ENCODE measurements at regions not wholly inside any gene's neighbourhood (a gene's known extent, or its start where the extent isn't known, plus 50 kb on each side); places are given as distances from the start of the nearest gene placed in this dataset.

DNA sequence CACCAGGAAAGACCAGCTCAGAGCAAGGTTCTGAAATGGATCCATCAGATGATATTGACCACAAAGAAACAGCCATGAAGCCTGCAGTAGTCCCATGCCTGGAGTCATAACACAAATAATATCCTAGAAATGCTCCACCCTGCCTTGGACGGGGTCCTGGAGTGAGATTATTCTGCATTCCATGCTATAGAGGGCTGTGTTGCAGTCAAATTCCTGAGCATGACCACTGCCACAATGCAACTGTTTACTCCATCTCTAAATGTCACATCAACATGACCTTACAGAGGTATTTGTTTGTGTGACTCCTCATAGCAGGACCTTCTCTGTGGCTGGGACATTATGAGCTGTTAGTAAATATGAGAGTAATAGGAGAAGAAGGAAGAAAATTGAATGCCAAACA, 257.5 kb upstream of the TCF21 start:
- no peak for DNase-seq

DNA sequence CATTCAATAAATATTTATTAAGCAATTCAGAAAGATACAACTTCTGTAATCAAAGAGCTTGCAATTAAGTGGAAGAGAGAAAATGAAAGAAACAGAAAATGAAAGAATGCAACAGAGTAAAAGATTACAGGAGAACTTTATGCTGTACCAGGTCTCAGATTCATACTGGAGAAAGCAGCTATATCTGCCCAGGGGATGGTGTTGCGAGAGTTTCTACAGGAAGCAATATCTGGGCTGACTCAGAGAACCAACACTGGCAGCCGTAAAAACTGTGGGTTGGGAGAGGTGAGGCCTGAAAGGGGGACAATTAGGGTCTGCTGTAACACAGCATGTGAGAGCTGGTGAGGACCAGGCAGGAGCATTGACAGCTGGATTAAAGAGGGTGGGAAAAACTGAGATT, 256.7 kb upstream of the TCF21 start:
- no peak for DNase-seq

DNA sequence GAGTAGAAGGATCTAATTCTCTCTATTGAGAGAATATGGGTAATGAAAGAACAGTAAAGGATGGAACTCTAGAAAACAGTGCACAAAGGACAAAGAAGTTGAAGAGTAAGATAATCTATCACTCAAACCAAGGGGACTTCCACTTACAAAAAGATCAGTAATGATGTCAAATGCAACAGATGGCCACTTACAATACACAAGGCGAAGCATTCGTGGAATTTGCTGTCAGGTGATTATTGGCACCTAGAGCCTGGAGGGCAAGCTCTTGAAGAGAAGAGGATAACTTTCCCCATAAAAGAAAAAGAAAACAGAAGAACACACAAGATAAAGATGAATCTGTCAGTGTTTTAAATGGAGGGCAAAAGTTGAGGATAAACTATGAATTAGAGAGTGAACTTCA, 256.0 kb upstream of the TCF21 start:
- DNase-seq, result no peak

DNA sequence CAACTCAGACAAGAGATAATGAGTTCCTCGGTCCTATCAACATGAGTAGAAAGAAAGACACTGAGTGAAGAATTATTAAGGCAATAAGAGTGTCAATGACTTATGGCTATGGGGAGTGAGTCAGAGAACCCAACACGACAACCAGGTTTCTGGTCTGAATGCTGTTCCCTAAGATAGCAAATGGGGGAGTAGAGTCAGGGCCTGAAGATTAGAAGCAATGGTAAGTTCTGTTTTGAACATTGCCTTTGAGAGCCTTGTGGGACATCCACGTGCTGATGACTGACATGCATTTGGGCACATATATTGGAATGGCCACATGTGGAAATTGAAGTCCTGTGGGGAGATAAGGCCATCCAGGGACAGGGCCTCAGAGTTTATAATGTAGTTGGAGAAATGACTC, 254.4 kb upstream of the TCF21 start:
- no peak for DNase-seq

DNA sequence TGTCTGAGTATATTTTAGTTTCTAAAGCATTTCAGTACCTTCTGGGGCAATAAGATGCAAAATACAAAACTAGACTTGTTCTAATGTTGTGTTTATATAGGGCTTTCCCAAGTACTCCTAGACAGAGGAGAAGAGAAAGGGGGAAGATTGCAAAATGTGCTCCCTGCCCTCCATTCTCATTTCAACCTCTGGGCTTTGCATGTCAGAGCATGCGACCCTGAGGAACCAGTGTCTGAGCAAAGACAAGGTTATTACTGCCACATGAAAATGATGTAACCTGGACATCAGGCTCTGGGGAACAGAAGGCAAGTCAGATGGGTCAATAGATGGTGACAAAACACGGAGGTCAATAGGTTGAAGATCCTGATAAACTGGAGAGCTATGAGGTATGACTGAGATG, 253.5 kb upstream of the TCF21 start:
- no peak for DNase-seq

DNA sequence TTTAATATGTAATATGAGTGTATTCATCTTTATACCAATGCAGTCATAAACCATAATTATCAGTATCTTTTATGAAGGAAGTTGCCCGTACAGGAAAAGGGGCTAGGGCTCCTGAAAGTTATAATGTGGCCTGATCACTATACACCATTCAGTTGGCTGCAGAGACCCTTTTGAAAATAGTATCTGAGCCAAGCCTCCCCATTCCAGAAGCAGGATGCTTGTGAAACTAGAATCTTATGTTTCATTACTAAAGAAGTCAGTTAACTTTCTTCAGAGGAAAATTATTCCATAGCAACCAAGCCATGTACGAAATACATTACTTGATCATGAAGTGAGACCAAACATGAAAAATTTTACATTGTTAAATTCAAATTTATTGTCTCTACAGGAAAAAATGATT, 251.5 kb upstream of the TCF21 start:
- DNase-seq, result no peak

DNA sequence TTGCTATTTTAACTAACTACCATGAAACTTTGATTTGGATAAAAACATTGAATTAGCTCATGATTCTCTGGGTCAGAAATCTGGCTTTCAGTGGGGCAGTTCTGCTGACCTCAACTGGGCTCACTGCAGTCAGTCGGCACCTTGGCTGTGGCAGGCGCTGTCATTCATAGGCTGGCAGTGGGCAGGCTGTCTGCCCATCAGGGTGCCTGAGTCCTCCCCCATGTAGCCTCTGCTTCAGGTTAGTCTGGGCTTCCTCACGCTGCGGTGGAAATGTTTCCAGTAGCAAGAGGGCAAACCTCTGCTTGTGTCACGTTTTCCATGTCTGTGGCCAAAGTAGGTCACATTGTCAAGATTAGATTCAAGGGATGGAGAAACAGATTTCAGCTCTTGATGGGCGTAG, 251.0 kb upstream of the TCF21 start:
- no peak for DNase-seq

DNA sequence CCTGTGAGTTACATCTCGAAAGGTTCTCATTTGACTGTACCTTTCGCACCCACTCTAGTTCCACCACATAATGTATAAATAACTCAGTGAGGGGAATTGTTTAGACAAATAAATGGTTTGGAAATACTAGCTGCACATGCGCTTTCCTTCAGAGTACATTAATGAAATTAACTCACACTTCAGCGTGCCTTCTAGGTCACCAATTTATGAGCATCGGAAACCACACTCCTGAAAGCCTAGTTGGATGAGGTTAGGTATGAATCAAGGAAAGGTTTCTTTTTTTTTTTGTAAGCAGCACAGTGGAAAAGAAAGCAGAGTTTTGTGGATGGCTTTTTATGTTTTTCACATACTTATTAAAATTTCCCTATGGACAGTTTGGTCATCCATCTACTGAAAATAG, 247.8 kb upstream of the TCF21 start:
- no peak for DNase-seq

DNA sequence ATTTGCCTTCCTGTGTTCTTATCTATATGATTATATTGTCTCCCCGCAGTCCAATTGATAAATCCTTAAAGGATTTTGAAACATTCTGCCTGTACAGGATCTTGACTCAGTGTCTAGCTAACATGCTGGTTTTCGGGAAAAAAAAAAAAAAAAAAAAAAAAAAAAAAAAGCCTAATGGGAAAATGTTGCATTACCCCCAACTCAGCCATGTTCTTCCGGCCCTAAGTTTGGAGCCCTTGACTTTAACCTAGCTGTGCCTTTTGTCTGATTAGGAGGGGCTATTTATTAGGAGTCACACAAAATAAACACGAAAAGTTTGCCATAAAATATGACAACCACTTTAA, 244.4 kb upstream of the TCF21 start:
- DNase-seq, result no peak

DNA sequence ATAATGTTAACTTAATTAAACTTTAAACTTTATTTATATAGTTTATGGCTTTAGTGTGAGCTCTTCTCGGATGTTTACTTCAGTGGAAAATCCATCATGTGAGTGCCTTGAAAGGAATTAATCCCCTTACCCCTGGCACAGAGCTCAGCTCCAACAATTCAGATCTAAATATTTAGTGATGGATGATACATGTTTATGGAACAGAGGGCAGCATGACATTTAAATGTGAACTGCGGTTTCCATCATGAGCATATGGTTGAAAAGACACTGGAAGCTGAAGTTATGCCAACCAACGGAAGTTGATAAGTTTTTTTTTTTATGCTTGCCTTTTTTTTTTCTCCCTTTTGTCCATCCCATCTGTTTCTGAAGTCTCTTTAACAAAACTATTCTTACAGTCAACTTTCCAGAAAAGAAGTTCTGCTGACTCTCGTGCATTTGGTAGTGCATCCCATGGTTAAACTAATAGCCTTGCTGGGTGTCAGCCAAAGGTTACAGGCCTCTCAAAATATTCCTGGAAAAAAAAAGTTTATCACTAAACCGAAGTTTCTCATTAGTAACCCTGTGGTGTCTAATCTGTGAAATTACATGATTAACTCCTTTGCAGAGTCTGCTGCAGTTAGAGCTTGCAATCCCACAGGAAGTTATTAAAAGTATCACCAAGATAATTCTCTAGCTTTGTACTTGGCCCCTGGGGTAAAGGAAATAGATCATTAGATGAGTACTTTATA, 243.9 kb upstream of the TCF21 start:
- DNase-seq, result no peak

DNA sequence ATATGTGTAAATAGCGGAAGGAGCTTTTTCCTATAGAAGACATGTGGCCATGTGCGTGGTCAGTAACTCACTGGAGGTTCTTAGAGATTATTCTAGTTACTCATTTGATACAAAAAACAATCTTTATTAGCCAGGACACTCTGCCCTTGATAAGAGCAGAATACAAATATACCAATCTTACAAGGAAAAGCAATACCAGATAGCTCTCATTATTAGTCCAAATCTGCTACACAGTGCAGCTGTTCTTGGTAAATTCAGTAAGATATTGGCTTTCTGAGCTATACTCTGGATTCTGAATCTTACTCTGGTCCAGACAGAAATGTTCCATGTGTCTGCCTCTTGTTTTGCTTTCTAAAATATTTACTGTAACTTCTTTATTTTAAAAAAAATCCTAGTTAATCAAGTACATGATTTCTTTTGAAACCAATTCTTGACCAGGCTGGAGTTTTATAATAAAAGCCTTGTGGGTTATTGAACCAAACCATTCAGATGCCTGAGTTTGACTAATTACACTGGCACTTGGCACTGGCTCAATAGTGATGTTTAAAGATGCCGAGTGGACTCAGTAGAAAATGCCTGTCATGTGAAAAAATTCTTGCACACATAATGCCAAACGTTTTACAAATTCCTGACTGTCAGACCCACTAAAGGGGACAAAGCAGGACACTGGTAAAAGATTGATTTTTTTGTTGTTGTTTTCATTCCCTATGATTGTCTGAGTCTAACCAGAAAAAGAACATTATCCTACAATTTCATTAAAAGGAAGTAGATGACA, 242.8 kb upstream of the TCF21 start:
- no peak for DNase-seq

DNA sequence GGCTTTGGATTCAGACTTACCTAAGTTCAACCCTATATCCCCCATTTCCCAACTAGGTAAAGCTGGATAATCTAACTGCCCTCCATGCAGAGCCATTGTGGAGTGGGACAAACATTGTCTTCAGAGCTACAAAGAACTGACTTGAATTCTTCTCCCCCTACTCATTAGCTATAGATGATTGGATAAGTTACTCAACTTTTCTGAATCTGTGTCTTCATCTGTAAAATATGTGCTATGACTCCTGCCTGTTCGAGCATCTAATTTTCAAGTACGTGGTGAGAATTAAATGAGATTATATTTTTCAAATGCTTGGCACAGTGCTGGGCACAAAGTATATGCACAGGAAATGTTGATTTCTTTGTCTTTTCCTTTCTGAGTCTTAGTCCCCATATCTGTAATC, 240.3 kb upstream of the TCF21 start:
- DNase-seq, result no peak

DNA sequence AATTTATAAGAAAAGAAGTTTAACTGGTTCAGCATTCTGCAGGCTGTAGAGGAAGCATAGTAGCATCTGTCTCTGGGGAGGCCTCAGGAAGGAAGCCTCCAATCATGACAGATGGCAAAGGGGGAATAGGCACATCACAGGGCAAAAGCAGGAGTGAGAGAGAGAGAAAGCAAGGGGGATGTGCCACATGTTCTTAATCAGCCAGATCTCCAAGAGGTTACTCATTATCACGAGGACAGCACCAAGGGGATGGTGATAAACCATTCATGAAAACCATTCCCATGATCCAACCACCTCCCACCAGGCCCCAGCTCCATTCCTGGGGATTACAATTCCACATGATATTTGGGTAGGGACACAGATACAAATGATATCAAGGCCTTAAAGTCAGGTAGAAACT, 217.5 kb upstream of the TCF21 start:
- no peak for DNase-seq

DNA sequence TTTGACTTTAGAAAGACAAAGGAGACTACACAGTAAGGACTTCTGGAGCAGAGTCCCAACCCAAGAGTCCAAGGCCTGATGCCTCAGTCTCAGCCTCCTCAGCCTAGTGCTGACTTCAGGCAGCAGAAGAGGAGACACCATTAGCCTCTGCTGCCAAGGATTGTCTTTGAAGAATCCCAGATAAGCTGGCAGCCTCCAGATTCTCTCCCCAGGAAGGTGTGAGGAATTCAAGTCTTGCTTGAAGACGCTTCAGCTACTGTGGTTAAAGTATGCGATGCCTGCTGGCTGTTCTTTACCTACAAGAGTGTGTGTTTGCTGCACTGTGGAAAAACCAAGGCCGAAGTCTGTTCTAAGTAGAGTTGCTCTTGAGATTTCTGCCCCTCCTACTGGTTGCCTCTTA, 215.9 kb upstream of the TCF21 start:
- no peak for DNase-seq

DNA sequence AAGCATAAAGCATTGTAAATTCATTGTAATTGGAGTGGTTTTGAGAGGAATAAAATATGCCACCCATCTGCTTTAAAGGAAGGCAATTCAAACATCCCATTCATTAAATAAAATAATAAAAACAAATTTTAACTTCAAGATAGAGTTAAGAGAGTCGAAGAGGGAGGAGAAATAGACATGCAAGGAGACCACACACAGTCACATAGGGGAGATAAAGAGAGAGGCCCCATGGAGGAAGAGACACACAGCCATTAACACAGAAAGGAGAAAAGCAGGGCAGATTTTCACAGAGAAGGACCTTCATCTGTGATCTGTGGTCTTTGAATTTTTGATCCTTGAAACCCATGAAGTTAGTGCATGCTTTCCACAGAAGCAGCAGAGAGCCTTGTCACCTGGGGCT, 214.3 kb upstream of the TCF21 start:
- no peak for DNase-seq

DNA sequence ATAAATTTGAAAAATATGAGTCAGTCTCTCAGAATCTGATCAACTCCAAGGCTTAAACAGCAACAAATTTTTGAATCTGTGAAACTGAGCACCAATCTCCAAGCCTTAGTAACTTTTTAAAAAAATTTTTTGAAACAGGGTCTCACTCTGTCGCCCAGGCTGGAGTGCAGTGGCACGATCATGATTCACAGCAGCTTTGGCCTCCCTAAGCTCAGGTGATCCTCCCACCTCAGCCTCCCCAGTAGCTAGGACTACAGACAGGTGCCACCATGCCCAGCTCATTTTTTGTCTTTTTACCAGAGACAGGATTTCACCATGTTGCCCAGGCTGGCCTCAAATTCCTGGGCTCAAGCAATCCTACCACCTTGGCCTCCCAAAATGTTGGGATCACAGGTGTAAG, 207.9 kb upstream of the TCF21 start:
- DNase-seq, result no peak

DNA sequence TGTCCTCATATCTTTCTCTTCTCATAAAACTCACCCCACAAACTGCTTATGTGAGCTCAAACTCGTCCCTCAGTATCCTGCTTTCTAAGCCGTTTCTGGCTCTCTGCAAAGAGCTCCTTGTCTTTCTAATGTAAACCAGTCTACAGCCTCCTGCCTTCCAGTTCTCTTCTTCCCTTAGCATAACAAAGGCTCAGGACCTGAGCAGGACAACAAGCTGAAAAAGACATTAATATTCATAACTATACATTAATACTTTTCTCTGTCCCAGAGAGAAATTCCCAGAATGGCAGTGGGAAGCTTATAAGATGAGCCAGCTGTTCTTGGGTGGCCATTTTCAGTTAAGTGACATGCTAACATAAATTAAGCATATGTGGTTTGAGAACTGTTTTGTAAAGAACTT, 207.0 kb upstream of the TCF21 start:
- no peak for DNase-seq

DNA sequence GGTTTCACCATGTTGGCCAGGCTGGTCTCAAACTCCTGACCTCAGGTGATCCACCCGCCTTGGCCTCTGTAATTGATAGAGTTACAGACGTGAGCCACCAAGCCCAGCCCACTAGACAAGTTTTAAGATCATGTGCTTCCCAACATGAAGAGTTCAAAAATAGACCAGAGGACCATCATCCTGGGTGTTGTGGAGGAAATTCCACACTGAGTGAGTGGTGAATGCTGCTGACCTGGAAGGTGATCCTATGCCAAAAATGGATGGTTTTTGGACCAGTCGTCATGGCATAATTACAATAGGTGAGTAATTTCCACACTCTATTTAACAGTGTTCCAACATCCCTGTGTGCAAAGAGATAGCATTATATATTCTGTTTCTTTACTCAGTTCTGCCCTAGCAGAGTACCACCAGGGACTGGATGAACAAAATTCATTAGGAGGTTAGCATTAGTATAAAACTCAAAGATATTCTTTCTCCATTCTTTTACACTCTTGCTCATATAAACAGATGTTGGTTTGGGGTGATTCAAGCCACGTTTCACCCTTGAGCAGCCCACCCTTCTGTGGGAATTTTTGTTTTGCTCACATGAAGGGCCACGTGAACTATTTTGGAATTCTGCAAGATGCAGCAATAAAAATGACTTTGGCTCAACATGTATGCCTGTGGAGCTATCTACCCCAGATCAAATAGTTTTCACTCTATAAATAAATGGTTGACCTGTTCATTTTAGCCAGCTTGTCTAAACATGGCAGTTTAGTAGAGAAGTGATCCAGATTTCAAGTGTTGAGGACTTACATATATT, 206.2 kb upstream of the TCF21 start:
- no peak for DNase-seq

DNA sequence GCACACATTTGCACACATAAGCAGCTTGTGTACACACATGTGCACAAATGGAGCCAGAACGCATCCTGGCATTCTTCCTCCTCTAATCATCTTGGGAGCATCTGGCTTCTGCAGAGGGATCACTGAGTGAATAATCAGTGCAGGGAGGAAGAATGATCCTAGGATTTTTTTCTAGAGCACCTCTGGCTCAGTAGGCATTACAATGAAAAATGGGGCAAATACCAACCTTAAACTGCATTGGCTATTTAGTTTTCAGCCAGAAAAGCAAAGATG, 205.7 kb upstream of the TCF21 start:
- DNase-seq, result no peak

DNA sequence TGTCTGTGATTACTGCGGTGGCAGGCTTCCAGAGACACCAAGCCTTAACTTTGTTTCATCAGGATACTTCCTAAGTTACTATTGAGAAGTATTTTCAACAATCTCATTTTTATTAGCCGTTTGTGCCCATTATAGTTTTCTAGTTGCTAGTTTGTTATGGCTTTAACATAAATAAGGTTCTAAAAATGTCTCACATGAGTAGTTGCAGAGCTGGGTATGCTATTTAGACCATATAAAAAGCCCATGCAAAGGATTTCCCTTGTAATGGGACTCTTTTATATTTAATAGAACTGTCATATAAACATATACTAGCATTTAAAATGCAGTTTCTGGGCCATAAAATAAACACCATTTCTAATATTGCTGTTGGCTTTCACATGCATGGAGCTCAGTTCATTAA, 205.3 kb upstream of the TCF21 start:
- DNase-seq, result no peak

DNA sequence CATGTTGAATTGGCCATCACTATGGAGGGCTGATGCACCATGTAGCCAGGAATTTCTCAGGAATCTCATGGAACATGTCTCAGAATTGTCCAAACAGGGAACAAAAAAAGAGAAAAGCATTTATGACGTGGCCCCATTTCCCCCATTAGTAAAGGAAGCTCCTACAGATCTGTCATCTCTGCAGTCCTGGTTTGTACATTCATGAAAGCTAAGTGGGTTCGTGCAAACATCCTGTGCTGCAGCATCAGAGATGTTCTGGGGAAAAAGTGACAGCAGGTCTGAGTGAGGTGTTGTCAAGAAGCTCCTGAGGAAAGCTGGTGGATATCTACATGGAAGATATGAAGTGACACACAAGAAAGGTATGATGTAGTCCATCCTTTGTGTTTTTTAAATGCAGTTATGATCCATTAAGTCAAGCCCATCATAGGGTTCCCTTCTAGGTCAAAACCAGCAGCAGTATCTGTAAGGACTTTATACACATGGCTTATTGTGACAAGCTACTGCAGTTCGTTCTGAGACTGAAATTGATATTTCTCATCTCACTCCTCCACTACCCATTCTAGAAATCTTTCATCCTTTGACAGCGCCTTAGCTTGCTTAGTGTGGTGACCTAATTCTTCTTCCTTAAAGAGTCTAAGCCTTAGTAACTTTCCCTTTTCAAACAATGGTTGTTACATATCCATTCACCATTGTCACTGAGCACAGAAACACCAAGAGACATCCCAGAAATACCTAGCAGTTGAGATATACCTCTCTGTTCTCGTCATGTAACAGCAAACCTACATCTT, 200.0 kb upstream of the TCF21 start:
- no peak for DNase-seq

DNA sequence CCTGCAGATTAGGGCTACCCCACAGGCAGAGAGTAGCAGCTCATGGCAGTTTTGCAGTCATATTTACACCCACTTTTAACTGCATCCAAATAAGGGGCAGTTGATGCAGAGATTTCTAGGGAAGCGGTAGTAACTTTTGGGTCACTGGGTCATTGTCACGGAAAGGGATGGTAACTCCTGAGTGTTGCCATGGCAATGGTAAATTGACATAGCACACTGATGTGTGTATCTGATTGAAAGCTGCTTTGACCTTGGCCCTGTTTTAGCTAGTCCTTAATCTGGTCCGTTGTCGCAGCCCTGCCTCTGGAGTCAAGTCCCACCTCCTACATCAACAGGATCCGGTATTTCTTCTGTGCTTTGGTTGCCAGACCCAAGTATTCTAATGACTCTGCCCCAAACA, 199.1 kb upstream of the TCF21 start:
- DNase-seq, result no peak
